Ramos (cell line): ENCODE measurements at regions not wholly inside any gene's neighbourhood (a gene's known extent, or its start where the extent isn't known, plus 50 kb on each side); places are given as distances from the start of the nearest gene placed in this dataset.
"Not testable (repeated sequence)": the region's sequence is repeated elsewhere in the genome, so short reads cannot be mapped to it uniquely, and the experiment has no call there.

Source experiments
- in situ Hi-C: fragments of 300-500 bp; cut with MboI; formaldehyde crosslinking; loops from one replicate; pipeline ENCODE4 v1.14.3; 2022; ENCODE audit warnings: low sequenced_read_pairs; ENCODE audit not compliant: unreplicated experiment

DNA sequence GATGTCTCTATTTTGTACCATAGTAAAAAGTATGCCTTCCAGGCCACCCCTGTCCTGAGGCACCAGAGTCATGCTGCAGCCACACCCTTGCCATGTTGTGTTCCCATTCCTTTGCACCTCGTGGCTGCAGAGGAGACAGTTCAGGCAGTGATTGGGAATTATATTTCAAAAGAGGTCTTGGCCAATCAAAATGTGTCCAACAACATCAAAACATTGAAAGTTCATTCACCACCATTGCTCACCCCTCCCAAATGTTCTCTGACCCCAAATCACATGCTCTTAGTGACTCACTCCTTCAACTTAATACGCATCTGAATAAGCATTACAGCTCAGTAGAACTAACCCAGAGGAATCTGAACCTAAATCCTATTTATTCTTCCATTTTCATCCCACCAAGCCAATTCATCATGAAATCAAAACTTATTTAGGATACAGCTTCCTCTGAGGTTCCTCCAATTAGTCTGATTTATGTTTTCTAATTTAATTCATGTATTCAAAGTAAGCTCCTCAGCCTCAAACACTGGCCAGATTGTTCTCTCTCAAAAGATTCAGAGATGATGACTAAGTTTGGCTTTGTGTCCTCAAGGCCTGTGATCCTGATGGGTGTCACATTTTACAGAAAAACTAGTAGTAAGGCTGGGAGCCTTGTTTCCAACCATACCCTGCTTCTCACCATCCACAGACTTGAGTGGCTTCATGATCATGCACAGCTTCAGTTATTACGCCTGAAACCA is 323.2 kb upstream of the INTU start:
- in situ Hi-C loops = no loop called here

DNA sequence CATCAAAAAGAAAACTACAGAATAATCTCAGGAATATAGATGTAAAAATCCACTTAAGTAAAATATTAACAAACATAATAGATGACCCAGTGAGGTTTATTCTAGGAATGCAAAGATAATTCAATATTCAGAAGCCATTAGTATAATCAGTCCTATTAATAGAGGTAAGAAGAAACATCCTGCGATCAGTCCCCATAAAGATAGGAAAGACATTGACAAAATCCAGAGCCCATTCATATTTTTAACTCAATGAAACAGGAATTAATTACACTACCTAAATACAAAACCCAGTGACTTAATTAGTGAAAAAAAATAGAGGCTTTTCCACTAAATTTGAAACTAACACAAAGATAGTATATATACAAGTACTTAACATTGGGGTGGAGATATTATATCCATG is 321.4 kb upstream of the INTU start:
- in situ Hi-C loops = no loop called here

DNA sequence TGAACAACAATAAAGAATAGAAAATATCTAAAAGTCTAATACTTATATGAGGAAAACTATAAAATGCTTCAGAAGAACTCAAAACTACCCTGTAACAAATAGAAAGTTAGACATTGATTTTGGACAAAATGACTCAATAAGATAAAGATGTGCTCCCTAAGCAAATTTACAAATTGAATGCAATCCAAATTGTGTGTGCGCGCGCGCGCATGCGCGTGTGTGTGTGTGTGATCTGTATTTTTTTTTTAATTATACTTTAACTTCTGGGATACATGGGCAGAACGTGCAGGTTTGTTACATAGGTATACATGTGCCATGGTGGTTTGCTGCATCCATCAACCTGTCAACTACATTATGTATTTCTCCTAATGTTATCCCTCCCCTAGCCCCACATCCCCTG is 320.8 kb upstream of the INTU start:
- in situ Hi-C loops = no loop called here

DNA sequence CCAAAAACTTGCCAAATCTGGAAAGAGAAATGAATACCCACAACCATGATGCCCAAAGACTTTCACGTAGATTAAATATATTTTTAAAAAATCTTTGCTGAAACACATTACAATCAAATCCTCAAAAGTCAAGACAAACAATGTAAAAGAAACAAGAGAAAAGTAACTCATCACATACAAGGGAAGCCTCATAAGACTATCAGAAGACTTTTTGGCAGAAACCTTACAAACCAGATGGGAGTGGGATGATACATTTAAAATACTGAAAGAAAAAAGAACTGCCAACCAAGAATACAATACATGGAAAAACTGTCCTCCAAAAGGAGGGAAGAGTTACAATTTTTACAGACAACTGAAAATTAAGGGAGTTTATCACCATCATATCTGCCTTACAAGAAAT is 319.0 kb upstream of the INTU start:
- in situ Hi-C loops = no loop called here

DNA sequence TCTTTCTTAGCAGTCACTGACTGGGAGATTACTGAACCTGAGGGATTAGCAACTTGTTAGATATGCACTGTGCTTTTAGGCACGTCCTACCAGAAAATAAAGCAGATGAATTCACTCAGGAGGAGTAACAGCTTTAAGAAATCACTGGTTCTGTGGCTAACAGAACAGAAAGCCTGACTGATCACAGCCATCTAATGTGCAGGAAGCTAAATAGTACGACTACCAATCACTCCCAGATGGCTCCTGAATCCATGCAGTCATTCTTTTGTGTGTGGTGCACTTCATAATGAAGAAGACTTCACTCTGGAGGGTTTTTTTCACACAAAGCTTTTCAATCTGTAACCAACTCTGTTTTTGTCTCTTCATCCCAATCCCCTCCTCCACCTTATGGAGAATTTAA is 305.3 kb upstream of the INTU start:
- in situ Hi-C loops = no loop called here

DNA sequence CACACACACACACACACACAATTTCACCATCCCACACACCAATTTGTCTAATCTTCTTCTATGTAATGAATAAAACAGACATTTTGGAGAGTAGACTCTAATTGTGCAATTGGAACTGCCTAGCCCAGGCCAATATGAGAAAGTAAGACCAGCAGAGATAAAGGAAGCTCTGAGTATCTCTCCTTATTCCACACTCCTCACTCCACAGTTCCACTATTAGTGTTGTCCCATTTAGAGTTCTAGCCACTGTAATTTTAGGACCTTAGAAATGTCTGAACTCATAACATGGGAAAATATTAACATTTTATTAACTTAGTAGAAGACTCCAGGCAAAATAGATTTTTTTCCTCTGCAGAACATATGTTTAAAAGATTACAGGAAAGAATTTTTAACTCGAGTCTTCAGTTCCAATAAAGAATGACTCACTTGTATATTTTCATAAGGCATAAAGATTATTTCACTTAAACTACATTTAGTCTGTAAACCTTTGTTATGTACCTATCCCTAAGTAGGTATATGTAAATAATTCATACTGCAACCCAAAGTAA is 297.6 kb upstream of the INTU start:
- in situ Hi-C loops = no loop called here

DNA sequence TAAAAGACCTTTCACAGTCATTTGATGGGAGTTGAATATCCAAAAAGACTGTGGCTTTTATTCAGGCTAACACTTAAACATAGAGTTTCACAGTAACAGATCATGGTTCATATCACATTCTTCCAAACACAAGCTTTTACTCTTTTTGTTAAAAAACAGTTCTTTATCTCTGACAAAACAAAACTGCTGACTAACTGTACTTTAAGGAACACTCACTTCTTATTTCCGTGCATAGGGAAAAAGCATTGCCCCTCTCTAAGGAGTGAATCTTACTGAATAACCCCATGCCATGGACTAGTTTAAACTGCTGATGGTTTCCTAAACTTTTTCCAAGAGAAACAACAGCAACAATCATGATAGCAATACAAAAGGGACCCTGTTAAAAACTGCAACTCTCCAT is 297.0 kb upstream of the INTU start:
- in situ Hi-C loops = no loop called here

DNA sequence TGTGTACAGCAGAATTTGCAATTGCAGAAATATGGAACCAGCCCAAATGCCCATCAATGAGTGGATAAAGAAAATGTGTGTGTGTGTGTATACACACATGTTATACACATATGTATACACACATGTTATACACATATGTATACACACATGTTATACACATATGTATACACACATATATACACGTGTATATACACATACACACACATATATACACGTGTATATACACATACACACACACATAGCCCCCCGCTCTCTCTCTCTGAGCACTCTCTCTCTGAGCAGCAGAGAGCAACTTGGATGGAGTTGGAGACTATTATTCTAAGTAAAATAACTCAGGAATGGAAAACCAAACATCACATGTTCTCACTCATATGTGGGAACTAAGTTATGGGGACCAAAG is 289.6 kb upstream of the INTU start:
- in situ Hi-C loops = not testable (repeated sequence)

DNA sequence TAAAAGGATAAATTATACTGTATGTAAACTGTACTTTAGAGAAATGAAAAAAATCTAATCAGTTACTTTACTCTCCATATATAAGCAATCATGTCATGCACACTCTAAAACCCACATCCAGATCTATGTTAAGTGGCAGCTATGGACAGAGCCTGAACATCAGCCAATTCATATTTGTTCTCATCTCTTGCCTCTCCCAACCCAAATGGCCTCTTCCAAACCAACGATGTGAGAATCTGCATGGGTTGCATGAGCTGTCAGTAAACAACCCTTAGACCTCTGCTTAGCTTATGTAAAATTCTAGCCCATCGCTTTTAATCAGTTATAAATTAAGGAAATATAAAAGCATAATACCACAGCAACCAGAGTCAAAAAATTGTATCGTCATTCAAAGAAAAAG is 288.7 kb upstream of the INTU start:
- in situ Hi-C loops = no loop called here

DNA sequence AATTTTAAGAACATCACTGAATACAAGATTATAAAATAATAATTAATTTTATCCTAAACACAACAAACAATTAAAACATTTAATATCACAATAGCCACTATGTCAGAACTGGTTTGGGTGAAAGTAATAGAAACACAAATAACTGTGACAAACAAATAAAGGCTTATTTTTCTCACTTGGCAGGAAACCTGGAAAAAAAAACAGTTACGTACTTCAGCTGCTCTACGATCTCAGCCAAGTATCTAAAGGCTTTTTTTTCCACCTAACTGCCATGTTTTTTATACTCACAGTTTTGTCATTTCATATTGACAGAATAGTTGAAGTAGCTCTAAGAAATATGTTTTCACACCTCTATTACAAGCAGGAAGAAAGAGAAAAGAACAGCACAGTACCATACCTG is 284.8 kb upstream of the INTU start:
- in situ Hi-C loops = no loop called here

DNA sequence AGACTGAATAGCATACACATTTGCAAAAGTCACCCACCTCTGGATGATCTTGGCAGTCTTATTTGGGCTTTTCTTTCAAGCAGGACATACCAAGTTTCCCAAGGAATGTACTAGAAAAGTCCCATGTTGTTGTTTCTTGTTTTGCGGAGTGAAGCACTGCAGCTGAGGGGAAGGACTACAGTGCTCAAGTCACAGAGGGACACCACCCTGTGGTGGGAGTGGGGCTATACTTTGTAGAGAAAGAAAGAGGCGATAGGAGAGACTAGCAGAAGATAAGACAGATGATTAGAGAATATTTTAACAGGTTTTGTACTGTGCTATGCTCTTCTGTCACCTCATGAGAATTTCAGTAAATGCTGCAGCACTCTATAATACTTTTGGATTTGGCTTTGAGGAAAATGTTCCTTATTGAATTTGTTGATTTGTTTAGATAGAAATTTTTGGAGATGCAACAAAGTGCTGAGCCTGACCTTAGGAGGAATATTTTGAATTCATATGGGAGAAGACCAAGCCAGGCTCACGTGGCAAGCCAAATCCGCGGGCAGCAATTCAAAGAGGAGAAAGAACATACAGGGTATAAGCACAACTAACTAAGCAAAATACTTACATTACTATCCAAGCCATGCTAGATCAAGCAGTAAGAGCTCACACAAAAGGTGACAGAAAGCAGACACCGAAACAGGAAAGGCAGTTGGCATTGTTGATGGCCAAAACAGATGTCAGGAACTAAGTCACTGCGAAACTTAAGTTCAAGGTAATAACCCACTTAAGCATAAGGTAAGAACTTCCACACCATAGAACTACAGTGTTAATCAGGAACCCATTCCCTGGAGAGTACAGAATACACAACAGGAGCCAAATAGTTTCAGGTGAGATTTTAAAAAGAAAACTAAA is 280.3 kb upstream of the INTU start:
- in situ Hi-C loops = no loop called here

DNA sequence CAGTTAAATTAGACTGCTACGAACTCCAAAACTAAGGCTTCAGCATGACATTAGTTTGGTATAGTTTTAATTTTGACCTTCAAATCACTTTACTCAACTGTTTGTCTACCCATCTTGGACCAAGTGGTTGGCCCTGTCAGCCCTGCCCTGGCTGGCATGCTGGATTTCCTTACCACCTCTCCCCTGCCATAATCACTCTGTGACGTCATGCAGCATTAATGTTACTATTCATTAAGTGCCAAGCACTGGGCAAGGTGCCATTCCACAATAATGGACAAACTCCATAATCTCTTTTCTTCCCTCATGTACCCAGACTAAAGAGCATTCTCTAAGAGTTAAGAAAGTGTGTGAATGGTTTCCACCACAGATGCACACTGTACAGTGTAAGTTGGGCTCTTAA is 277.0 kb upstream of the INTU start:
- in situ Hi-C loops = no loop called here

DNA sequence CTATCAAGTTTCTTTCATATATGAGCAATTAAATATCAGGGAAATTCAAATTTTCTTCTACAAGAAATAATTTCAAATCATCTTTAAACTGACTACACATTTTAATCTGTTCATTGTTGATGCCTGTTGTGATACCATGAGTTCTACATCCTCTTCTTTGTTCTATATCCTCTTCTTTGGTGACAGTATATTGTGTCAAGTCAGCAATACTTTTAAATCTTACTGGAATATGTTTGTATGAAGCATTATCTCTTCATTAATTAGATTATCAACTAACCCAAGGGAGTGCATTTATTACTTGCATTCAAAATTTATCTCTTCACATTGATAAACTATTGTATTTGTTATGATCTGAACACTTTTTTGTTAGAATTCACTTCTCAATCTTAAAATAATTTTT is 275.0 kb upstream of the INTU start:
- in situ Hi-C loops = no loop called here

DNA sequence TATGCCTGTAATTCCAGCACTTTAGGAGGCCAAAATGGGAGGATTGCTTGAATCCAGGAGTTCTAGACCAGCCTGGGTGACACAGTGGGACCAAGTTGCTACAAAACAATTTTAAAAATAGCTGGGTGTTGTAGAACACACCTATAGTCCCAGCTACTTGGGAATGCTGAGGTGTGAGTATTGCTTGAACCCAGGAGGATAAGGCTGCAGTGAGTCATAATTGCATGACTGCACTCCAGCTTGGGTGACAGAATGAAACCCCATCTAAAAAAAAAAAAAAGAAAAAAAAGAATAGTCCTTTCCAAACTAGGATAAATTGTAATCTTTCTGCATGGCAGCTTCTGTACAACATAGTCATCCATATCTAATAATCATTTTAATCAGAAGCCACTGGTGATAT is 270.1 kb upstream of the INTU start:
- in situ Hi-C loops = no loop called here

DNA sequence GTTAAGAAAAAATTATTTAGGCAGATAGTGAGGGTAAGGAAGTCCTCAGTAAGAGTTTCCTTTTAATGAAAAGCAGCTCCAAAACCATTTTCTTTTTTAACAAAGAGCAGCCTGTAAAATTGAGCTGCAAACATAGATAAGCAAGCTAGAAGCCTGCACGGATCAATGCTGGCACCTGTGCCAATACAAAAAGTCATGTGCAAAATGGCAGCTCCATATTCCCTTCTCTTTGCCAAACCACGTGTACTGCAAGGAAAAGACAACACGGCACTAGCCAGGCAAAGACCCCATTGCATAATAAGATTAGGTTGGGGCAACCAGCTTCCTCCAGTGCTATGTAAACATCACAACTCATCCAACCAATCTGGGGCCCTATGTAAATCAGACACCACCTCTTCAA is 268.4 kb upstream of the INTU start:
- in situ Hi-C loops = no loop called here

DNA sequence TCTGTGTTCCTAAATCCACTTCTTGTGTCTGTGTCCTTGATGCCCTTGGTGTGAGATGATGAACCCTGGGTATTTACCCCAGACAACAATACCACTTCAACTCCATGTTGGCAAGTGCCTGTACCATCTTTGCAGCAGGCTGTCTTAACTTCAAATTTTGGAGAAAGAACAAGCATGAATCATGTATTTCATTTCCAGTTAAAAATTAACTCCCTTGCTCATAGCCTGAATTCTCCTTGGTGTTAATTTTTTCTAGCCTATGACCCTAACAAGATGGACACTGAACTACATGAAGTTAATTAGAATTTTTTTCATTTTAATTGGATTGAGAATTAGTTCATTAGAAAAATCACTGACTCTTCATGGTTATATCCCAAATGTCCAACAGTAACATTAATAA is 267.8 kb upstream of the INTU start:
- in situ Hi-C loops = no loop called here

DNA sequence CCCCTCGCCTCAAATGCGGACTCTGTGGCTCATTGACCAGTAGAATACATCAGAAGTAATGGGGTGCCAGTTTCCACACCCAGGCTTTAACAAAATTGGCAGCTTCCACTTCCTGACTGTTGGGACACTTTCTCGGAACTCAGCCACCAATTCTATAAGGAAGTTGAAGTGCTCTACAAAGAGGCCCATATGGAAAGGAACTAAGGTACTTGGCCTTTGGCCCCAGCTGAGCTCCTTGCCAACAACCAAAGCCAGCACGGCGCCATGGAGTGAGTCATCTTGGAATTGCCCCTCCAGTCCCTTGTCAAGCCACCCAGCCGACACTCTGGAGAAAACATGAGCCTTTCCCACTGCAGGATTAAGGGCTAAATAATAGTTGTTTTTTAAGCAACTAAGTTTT is 262.2 kb upstream of the INTU start:
- in situ Hi-C loops = no loop called here

DNA sequence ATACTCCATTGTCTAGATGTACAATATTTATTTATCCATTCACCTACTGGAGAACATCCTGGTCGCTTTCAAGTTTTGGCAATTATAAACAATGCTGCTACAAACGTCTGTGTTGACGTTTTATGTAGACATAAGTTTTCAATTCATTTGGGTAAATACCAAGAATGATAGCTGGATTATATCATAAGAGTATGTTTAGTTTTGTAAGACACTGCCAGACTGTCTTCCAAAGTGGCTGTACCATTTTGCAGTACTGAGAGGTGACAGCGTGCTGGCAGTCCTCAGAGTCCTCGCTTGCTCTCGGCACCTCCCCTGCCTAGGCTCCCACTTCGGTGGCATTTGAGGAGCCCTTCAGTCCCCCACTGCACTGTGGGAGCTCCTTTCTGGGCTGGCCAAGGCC is 253.3 kb upstream of the INTU start:
- in situ Hi-C loops = no loop called here

DNA sequence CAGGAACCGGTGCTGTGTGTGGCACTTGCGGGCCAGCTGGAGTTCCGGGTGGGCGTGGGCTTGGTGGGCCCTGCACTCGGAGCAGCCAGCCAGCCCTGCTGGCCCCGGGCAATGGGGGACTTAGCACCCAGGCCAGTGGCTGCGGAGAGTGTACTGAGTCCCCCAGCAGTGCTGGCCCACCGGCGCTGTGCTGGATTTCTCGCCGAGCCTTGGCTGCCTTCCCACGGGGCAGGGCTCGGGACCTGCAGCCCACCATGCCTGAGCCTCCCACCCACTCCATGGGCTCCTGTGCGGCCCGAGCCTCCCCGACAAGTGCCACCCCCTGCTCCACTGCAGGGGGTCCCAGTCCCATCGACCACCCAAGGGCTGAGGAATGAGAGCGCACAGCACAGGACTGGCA is 252.8 kb upstream of the INTU start:
- in situ Hi-C loops = not testable (repeated sequence)

DNA sequence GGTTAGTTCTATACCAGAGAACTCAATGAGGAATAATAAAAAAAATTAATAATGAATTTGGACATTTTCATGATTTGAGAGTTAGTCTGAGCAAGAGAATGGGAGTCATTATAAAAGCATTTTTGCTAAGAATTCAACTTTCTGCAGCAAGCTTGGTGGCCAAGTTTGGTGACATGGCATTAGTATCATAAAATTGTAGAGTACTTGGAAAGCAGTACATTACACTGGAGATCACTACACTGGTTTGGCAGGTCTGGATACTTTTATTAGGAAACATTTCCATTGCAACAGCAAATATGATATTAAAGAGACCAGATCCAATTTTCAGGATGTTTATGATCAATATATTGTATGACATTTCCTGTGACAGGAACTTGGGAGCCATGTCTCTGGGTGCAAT is 249.1 kb upstream of the INTU start:
- in situ Hi-C loops = no loop called here

DNA sequence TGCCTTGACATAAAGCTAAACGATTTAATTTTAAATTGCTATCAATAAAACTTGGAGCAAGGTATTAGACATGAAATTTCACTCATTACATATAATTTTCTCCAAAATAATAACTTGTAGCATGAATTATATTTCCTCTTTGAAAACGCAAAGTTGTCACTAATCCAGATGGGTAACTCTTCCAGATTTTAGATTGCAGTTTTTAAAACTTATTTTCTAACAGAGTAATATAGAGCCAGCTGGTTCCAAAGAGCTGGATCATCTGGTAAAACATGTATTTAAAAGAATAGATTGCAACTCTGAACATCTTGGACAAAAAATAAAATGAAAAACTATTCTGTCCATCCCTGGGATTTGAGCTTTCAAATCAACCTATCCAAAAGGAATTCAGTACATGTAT is 238.2 kb upstream of the INTU start:
- in situ Hi-C loops = no loop called here

DNA sequence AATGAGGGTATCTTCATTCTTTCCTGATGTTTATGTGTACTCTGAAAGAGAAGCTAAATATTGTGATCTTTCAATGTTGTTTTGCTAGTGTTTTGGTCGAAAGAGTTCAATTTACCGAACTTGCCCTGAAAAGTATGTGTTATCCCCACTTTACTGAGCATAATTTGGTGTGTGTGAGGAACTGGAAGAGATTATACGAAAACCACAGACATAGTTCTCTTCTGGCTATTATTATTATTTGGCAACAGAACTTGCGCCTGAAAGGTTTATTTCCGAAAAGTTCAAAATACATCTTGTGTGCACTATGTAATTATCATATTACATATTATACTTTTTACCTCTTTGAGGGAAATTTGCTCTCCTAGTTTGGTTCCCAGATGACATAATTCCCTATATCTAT is 232.5 kb upstream of the INTU start:
- in situ Hi-C loops = no loop called here
